ENCODE measurements at regions not wholly inside any gene's neighbourhood (a gene's known extent, or its start where the extent isn't known, plus 50 kb on each side); places are given as distances from the start of the nearest gene placed in this dataset.

GRCh38 chr21:36247316-36248010 lies 72.5 kb upstream of the MORC3 start:
- TF ChIP-seq CTCF (optimal IDR thresholded peaks at IDR 0.05 in 1 of 3, IDR thresholded peaks at IDR 0.05 in 1 of 3, conservative IDR thresholded peaks at IDR 0.05 in 1 of 3; ENCODE audit: extremely low read depth in 1 of 3, insufficient read depth in 2 of 3, low read length in 3 of 3) (no peak), EZH2 (IDR thresholded peaks at IDR 0.05; ENCODE audit: low read length) (no peak)
- no peaks in the 10 kb centered on the region for H3K4me1 ChIP-seq (ENCODE audit: control insufficient read depth, extremely low read depth, insufficient read depth, low read length)
- no peak overlapping the region for H3K27ac ChIP-seq (ENCODE audit: control insufficient read depth, insufficient read depth, low read length)
- H3K79me2 ChIP-seq (ENCODE audit: control insufficient read depth, insufficient read depth, low read length), result no peaks in the 10 kb centered on the region
- no peak overlapping the region for H3K9ac ChIP-seq (ENCODE audit: control insufficient read depth, extremely low read depth, insufficient read depth, low read length)
- H2AFZ ChIP-seq (ENCODE audit: control insufficient read depth, low read length), result no peak overlapping the region
- dilution Hi-C loops (cut with MboI; ENCODE audit: extremely low pct_ligation_motif_present, low sequenced_read_pairs), result no loop called here
- DNase-seq (ENCODE audit: low read depth, low spot score) (no peak), FAIRE-seq (no peak)
- H3K4me2 ChIP-seq (ENCODE audit: control insufficient read depth, extremely low read depth, insufficient read depth, low read depth, low read length), result no peak overlapping the region
- no peaks in the 10 kb centered on the region for H4K20me1 ChIP-seq (ENCODE audit: control insufficient read depth, extremely low read depth, insufficient read depth, low read length)
- H3K9me1 ChIP-seq (ENCODE audit: control insufficient read depth, extremely low read depth, insufficient read depth, low read length), result no peaks in the 10 kb centered on the region
- no peaks in the 10 kb centered on the region for H3K9me3 ChIP-seq (ENCODE audit: control insufficient read depth, low read depth, low read length)
- no peaks in the 10 kb centered on the region for H3K27me3 ChIP-seq (ENCODE audit: control insufficient read depth, extremely low read depth, insufficient read depth, low read length)
- peaks cover 0 to 3% of the 10 kb centered on the region in 2 experiments for H3K36me3 ChIP-seq (ENCODE audit: control insufficient read depth in 2 of 2, extremely low read depth in 1 of 2, insufficient read depth in 2 of 2, low read length in 2 of 2)
- no peak overlapping the region for H3K4me3 ChIP-seq (ENCODE audit: control insufficient read depth in 2 of 3, extremely low read depth in 1 of 3, insufficient read depth in 2 of 3, low read depth in 1 of 3, low read length in 3 of 3)

- Histone ChIP-seq H3K27me3 (ENCODE audit: control insufficient read depth, extremely low read depth, insufficient read depth, low read length) (no peaks in the 10 kb centered on the region), H3K4me2 (ENCODE audit: control insufficient read depth, extremely low read depth, insufficient read depth, low read depth, low read length) (no peak overlapping the region), H3K79me2 (ENCODE audit: control insufficient read depth, insufficient read depth, low read length) (no peaks in the 10 kb centered on the region), H3K9ac (ENCODE audit: control insufficient read depth, extremely low read depth, insufficient read depth, low read length) (no peak overlapping the region), H2AFZ (ENCODE audit: control insufficient read depth, low read length) (no peak overlapping the region), H3K9me1 (ENCODE audit: control insufficient read depth, extremely low read depth, insufficient read depth, low read length) (no peaks in the 10 kb centered on the region), H4K20me1 (ENCODE audit: control insufficient read depth, extremely low read depth, insufficient read depth, low read length) (no peaks in the 10 kb centered on the region), H3K36me3 (ENCODE audit: control insufficient read depth in 2 of 2, extremely low read depth in 1 of 2, insufficient read depth in 2 of 2, low read length in 2 of 2) (peaks cover 0 to 4% of the 10 kb centered on the region in 2 experiments), H3K9me3 (ENCODE audit: control insufficient read depth, low read depth, low read length) (no peaks in the 10 kb centered on the region), H3K4me3 (ENCODE audit: control insufficient read depth in 2 of 3, extremely low read depth in 1 of 3, insufficient read depth in 2 of 3, low read depth in 1 of 3, low read length in 3 of 3) (no peak overlapping the region), H3K4me1 (ENCODE audit: control insufficient read depth, extremely low read depth, insufficient read depth, low read length) (no peaks in the 10 kb centered on the region), H3K27ac (ENCODE audit: control insufficient read depth, insufficient read depth, low read length) (no peak overlapping the region)
- TF ChIP-seq CTCF (optimal IDR thresholded peaks at IDR 0.05 in 1 of 3, IDR thresholded peaks at IDR 0.05 in 1 of 3, conservative IDR thresholded peaks at IDR 0.05 in 1 of 3; ENCODE audit: extremely low read depth in 1 of 3, insufficient read depth in 2 of 3, low read length in 3 of 3) (no peak), EZH2 (IDR thresholded peaks at IDR 0.05; ENCODE audit: low read length) (no peak)
- dilution Hi-C loops (cut with MboI; ENCODE audit: extremely low pct_ligation_motif_present, low sequenced_read_pairs), result no loop called here
- DNase-seq (ENCODE audit: low read depth, low spot score) (no peak), FAIRE-seq (no peak)
These were observed 70.2 kb upstream of the MORC3 start for GRCh38 chr21:36249576-36250422.

Measured in keratinocyte (primary cell).